NCI-H2196 (cell line): ENCODE measurements at regions not wholly inside any gene's neighbourhood (a gene's known extent, or its start where the extent isn't known, plus 50 kb on each side); places are given as distances from the start of the nearest gene placed in this dataset.
"Not testable (repeated sequence)": the region's sequence is repeated elsewhere in the genome, so short reads cannot be mapped to it uniquely, and the experiment has no call there.

Source experiments
- DNase-seq: peaks from one replicate; lab custom pipeline; 2025; ENCODE audit not compliant: unreplicated experiment; lab: John Stamatoyannopoulos, UW

DNA sequence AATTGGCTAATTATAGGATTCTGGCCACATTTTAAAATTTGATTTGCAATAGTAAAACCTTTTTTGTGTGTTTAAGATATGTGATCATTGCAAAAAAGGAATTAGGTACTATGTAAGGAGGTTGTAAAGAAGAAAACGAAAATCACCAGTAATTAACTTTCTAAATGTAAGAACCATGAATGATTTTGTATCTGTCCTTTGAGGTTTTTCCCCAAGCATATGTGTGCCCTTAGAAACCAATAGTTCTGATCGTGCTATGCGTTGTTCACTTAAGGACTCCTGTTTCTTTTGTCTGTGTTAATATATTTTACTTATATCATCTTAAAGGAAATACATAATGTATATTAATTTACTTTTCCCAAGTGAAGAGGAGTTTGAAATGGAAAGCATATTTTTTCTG, 410.2 kb downstream of the PSAT1 start:
- DNase-seq: no peak

DNA sequence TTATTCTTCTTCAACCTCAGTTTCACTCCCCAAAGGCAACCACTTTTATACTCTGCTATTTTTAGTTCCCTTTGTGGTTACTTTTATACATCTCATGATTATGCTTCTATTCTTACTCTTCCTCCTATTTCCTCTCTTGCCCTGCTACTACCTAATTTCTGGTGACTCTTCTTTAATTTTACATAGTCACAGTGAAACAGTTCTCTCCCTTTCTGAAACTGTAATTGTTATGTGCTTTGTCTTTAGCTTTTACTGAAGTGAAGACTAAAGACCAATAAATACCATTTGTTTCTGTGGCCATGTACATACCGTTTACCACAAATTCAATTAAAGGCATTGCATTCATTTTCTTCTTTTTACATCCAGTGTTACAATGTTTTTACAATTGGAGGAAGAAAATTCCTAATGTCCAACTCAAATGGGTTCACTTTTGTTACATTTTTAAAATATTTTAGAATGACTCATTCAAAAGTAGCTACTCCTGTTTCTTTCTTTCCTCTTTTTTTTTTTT, 410.6 kb downstream of the PSAT1 start:
- DNase-seq: no peak

- DNase-seq: no peak
Measured at GRCh38 chr9:78712903-78713613, 416.1 kb downstream of the PSAT1 start.

- DNase-seq: no peak
Measured at GRCh38 chr9:78713614-78714405, 416.9 kb downstream of the PSAT1 start.

GRCh38 chr9:78714576-78714975, 417.7 kb downstream of the PSAT1 start:
- DNase-seq: no peak

DNA sequence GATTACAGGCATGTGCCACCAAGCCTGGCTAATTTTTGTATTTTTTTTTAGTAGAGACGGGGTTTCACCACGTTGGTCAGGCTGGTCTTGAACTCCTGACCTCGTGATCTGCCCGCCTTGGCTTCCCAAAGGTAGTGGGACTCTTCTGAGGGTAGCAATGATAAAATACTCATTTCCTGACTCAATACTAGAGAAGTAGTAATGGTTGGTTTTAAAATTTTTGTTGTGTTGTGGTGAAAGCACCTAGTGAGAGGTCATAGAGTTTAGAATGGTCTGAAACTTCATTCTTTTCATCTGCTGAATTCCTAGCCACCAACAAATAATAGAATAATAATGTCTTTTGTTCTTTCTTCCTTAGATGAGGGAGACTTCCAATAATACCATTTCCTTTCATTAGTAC, 422.1 kb downstream of the PSAT1 start:
- not testable (repeated sequence) for DNase-seq

DNA sequence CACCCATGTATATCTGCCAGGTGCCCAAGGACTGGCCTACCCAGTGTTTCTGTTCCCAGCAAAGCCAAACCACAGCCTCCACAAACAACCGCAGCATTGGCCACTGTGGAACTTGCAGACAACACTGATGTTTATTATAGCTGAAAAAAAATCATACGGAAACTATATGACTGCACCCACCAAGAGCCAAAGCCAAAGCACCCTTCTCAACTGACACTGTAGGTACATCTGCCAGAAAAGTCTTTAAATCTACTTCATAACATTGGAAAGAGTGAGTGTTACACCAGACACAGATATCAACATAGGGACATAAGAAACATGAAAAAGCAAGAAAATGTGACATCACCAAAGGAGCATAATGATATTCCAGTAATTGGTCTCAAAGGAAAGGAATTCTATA, 428.0 kb downstream of the PSAT1 start:
- DNase-seq: no peak

DNA sequence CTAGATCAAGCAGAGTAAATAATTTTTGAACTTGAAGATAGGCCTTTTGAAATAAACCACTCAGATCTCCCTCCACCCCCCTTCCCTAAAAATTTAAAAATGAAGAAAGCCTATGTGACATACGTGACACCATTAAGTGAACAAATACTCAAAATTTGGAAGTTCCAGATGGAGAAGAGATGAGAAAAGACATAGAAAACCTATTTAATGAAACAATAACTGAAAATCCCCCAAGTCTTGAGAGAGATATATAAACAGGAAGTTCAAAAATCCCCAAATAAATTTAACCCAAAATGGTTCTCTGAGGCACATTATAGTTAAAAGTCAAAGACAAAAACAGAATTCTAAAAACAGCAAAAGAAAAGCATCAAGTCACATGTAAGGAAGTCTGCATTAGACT, 428.6 kb downstream of the PSAT1 start:
- DNase-seq: no peak

GRCh38 chr9:78745331-78745730, 448.4 kb downstream of the PSAT1 start:
- no peak for DNase-seq

DNA sequence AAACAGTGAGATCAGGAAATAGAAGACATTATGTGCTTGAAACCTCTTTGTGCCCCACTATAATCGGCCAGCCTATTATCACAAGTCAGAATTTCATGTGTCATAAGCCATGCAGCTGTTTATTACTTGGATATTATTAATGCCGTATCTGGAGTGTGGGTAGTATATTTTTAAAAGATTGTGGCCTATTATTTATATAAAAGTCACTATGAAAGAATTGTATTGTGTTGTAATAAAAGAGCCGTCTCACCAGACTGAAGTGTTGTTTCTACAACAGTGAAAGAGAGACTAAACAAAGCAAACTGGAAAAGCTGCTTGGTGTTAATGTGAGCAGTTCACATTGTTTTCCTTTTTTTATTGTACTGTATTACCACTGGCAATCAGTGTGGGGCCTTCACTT, 449.1 kb downstream of the PSAT1 start:
- DNase-seq: peak; percentile 23

DNA sequence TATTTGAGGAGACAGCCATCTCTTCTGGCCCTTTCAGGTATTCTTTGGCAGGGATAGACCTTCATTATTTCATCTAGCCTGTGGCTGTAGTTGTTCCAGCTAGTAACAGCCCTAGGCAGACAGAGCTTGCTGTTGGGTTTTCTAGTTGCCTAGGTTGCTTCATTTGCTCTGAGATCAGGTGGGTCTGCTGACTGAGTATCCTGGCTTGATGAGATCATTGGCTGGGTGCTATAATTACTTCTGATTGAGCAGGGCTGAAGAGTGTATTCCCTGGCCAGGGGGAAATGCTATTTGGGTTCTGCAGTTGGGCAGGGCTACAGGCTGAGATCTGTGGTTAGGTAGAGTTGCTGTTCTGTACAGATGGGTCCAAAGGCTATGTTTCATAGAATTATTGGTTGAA, 456.1 kb downstream of the PSAT1 start:
- DNase-seq: no peak

DNA sequence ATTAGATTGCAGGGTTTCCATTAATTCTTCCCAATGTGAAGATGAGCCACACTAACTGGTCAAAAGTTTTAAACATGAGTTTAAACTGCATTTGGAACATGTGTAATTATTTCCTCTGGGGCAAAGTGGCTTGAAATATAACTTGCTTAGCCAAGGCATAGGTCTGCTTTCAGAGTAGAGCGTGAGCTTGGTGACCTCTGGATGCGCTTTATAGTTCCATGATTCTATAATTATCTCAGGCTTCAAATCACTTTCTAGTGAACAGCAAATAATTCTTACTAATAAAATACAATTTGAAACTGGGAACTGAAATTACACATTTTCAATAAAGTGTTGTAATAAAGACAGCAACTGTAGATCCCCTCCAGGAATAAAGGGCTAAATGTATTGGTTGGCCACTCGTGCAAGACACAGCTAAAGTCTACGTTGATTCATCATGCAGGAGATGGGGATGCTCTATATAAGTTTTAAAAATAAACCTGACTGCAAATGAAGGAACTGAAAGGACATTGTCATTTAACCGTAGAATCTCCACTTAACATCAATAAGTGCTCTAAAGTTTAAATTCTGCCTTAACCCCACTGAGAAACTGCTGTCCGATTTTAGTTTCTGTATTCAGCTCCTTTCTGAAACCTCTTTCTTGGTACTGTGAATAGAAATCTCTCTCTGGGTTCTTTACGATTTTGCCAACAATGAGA, 460.0 kb downstream of the PSAT1 start:
- DNase-seq: no peak

DNA sequence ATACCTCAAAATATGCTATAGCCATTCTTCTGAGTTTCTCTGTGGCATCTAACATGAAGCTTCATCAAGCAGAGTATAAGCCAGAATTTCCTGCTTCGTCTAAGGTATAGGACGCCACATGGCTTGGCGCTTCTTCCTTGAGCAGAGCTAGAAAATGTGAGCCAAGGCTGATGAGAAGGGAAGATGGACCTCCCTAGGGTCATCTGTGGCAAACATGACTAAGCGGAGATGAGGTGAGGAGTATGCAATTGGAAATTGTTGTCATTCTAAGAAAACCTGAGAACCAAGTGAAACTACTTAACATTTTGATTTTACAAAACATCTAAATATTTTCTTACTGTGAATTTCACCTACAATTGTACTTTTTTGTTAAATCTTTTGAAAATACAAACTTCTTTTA, 466.5 kb downstream of the PSAT1 start:
- no peak for DNase-seq

GRCh38 chr9:78765861-78766260, 468.9 kb downstream of the PSAT1 start:
- no peak for DNase-seq

DNA sequence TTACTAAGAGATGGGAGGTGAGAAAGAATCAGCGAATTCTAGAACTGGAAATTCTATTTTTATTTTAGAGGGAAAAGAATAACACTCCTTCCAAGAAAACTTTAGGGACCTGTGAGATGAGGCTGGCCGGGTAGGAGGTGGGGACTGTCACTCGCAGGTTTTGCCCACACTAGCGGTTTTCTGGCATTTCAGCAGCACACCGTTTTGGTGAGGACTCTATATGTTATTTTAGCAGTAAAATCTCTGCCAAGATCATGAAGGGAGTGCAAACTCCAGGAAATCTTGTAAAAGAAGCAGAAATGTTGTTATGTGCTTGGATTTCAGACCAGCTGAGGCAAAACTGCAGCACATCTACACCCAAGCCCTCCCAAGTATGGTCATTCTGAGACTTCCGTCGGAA, 470.6 kb downstream of the PSAT1 start:
- DNase-seq: no peak

GRCh38 chr9:78769690-78770089, 472.8 kb downstream of the PSAT1 start:
- no peak for DNase-seq

DNA sequence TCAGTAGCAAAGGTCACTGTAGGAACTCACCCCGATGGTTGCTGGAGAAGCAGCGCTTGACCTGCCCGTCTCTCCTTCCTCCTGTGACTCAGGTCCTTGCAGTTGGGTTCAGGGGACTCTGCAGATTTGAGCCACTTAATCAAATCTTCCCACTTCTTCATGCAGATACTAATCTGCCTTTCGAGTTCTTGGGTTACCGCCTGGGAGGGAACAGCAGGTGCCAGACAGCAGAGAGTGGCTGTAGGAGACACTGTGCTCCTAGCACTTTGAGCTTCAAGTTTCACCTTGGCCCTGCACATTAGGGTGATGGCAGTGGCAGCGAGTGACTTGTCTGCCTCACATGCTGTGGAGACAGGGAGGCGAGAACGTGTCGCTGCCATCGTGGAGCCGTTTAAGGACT, 478.3 kb downstream of the PSAT1 start:
- no peak for DNase-seq

DNA sequence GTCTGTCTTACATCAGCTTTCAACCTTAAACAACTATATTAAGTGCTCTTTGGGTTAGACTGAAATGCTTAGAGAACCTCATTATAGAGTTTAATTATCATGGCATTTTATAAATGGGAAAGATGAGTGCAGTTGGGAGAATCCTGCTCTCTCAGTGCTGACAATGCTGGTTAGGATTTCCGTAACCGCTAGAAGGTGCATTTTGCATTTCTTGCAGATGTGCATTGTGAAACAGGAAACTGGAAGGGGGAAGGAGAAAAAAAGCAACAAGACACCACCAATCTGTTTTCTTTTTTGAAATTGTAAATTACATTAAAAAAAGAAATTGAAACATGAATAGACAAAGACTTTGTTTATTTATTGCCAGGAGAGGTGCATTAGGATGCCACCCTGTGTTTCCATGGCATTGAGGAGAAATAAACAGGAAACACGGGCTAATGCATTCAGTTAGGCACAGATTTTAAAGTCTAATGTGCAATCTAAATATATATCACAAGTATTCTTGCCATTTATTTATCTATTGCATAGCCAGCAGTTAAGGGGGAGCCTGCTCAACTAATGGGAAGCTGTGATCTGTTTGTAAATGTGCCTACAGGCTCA, 478.9 kb downstream of the PSAT1 start:
- DNase-seq: no peak

DNA sequence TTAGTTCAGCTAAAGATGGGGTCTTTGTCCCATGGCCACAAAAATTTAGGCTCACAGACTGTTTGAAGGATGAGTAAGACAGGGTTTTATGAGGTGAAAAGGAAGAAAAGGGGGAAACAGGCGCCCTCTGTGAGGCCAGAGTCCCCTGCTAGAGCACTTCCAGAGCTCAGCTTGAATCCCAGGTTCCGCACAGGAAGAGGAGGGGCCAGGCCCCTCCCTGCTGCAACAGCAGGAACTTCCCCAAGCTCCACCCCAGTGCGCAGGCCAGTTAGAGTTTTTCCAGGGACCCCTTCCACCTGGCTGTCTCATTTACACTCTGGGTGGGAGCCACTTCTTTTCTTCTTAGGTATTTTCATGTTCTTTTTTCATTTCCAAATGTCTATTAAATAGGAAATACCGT, 480.8 kb downstream of the PSAT1 start:
- DNase-seq: no peak

GRCh38 chr9:78778318-78778717, 481.4 kb downstream of the PSAT1 start:
- no peak for DNase-seq

GRCh38 chr9:78778861-78779374, 482.0 kb downstream of the PSAT1 start:
- DNase-seq: no peak
